ENCODE measurements at regions not wholly inside any gene's neighbourhood (a gene's known extent, or its start where the extent isn't known, plus 50 kb on each side); places are given as distances from the start of the nearest gene placed in this dataset.

- TF ChIP-seq POLR2A (IDR thresholded peaks at IDR 0.05) = no peak
- no peak for TF ChIP-seq CTCF (IDR thresholded peaks at IDR 0.05)
Measured at GRCh38 chr14:52188381-52188780, 79.1 kb upstream of the PTGDR start.
